ENCODE measurements at regions not wholly inside any gene's neighbourhood (a gene's known extent, or its start where the extent isn't known, plus 50 kb on each side); places are given as distances from the start of the nearest gene placed in this dataset.

- Histone ChIP-seq H2BK20ac (ENCODE audit: low read length) (no peak overlapping the region), H2AK5ac (ENCODE audit: low read depth, low read length) (no peak overlapping the region), H2AFZ (ENCODE audit: low read length) (no peak overlapping the region), H3K23ac (ENCODE audit: insufficient read length) (no peak overlapping the region), H2BK120ac (replicated peaks; ENCODE audit: low read depth, low read length) (no peak overlapping the region), H3K9ac (replicated peaks in 1 of 4; ENCODE audit: extremely low read depth in 1 of 4, low read depth in 3 of 4, low read length in 3 of 4) (no peak overlapping the region), H4K20me1 (replicated peaks in 1 of 2; ENCODE audit: control insufficient read depth in 1 of 2, insufficient read depth in 2 of 2, low read length in 2 of 2) (no peaks in the 10 kb centered on the region), H3K27ac (ENCODE audit: low read depth, low read length) (no peak overlapping the region), H3K36me3 (ENCODE audit: control insufficient read depth in 2 of 4, insufficient read depth in 4 of 4, low read length in 3 of 4) (peaks cover 0 to 6% (median 3%) of the 10 kb centered on the region in 4 experiments; a peak in 3 of 8 replicates), H3K4me2 (ENCODE audit: insufficient read depth in 1 of 2, low read depth in 2 of 2, low read length in 2 of 2) (no peak overlapping the region), H4K5ac (ENCODE audit: insufficient read length, low read depth, low read length) (no peak overlapping the region), H3K4me1 (replicated peaks in 1 of 4; ENCODE audit: control insufficient read depth in 3 of 4, insufficient read depth in 4 of 4, low read length in 3 of 4) (no peaks in the 10 kb centered on the region), H2BK5ac (ENCODE audit: low read depth, low read length) (no peak overlapping the region), H3K23me2 (ENCODE audit: low read depth, low read length) (no peaks in the 10 kb centered on the region), H4K91ac (replicated peaks; ENCODE audit: insufficient read length, low read length) (no peak overlapping the region), H3K9me3 (ENCODE audit: insufficient read depth in 2 of 2, low read depth in 1 of 2, low read length in 1 of 2) (no peaks in the 10 kb centered on the region), H4K8ac (ENCODE audit: extremely low read depth, insufficient read depth, low read length) (no peak overlapping the region), H3K79me2 (ENCODE audit: control insufficient read depth in 1 of 2, insufficient read depth in 2 of 2, low read length in 2 of 2) (peaks cover 0 to 3% of the 10 kb centered on the region in 2 experiments; a peak in 1 of 4 replicates), H3K79me1 (ENCODE audit: low read depth, low read length) (no peaks in the 10 kb centered on the region; the same call in 1 of the 2 replicates), H3K18ac (ENCODE audit: extremely low read depth, low read length) (no peak overlapping the region), H3K14ac (ENCODE audit: insufficient read length) (no peak overlapping the region), H3K56ac (replicated peaks; ENCODE audit: insufficient read length, low read depth, low read length) (no peak overlapping the region), H2BK15ac (ENCODE audit: low read length) (no peak overlapping the region), H3K4me3 (ENCODE audit: extremely low read depth in 1 of 4, insufficient read depth in 2 of 4, low read depth in 3 of 4, low read length in 4 of 4) (no peak overlapping the region), H3K27me3 (replicated peaks in 1 of 4; ENCODE audit: control insufficient read depth in 3 of 4, extremely low read depth in 1 of 4, insufficient read depth in 3 of 4, low read length in 3 of 4) (no peaks in the 10 kb centered on the region), H2BK12ac (ENCODE audit: low read depth, low read length) (no peak overlapping the region), H3K4ac (replicated peaks; ENCODE audit: insufficient read length, low read depth, low read length) (no peak overlapping the region)
- no peak for DNase-seq (ENCODE audit: low read depth in 1 of 2, low spot score in 2 of 2)
- no peak for TF ChIP-seq HDAC2 (IDR thresholded peaks at IDR 0.05; ENCODE audit: borderline replicate concordance in 1 of 2, low read depth in 2 of 2, low read length in 2 of 2)
- TF ChIP-seq NRF1 (IDR thresholded peaks at IDR 0.05; ENCODE audit: low read depth, low read length), result no peak
- TF ChIP-seq E2F6 (IDR thresholded peaks at IDR 0.05), result no peak
- no peak for TF ChIP-seq POLR2A (IDR thresholded peaks at IDR 0.05; ENCODE audit: control extremely low read depth in 1 of 2, low read depth in 2 of 2, low read length in 2 of 2)
- TF ChIP-seq MAX (IDR thresholded peaks at IDR 0.05), result no peak
- TF ChIP-seq RXRA (IDR thresholded peaks at IDR 0.05; ENCODE audit: insufficient read depth, low read depth, low read length), result no peak
- TF ChIP-seq KDM5A (IDR thresholded peaks at IDR 0.05; ENCODE audit: low read length), result no peak
- 90% methylated on average over 3 of the region's 3 CpGs; no CpG with 5 or more reads in 1 of the 2 experiments for WGBS, 2 experiments (ENCODE audit: extremely low coverage in 1 of 2, insufficient coverage in 1 of 2, insufficient read length in 1 of 2, insufficient replicate concordance in 2 of 2, low coverage in 1 of 2, low lambda C conversion rate in 2 of 2, missing lambda C conversion rate in 1 of 2)
- CTCF ChIA-PET (ENCODE audit: partially characterized antibody), result interaction anchor here (0.6 to 2.1 kb wide), 2 partner anchors 13 to 168 kb away, joined by 3 to 5 read pairs; no protein-coding TSS in a partner anchor
- FAIRE-seq, result no peak
- POLR2A ChIA-PET (ENCODE audit: partially characterized antibody), result interaction anchor here (1.1 kb wide), 1 partner anchor 16 kb away, joined by 3 read pairs; no protein-coding TSS in a partner anchor
Measured at GRCh38 chr7:20005081-20005480, 212.1 kb downstream of the MACC1 start.

All from H1 (cell line).